A549 (cell line): ENCODE measurements at regions not wholly inside any gene's neighbourhood (a gene's known extent, or its start where the extent isn't known, plus 50 kb on each side); places are given as distances from the start of the nearest gene placed in this dataset.

Source experiments
- JUNB ChIP-seq: fragments of >200 bp; sonication (Bioruptor Twin); formaldehyde crosslinking; IDR thresholded peaks from 2 replicates; pipeline ENCODE4 v1.6.1; 2016
- NR3C1 ChIP-seq: fragments of >200 bp; sonication (Bioruptor Twin); formaldehyde crosslinking; IDR thresholded peaks from 3 replicates; pipeline ENCODE4 v1.6.1; 2017
- POLR2A ChIP-seq: IDR thresholded peaks from 2 replicates; pipeline ENCODE4 v1.6.1; 2012; ENCODE audit warnings: mild to moderate bottlenecking, low read length
- RAD21 ChIP-seq, 2 experiments: fragments of >200 bp in 1 of 2; sonication (Bioruptor Twin) in 1 of 2; formaldehyde crosslinking in 1 of 2; IDR thresholded peaks in 1 of 2; conservative IDR thresholded peaks in 1 of 2; 2 replicates in 1 of 2; 3 replicates in 1 of 2; pipeline ENCODE4 v1.6.1; 2012 to 2018; ENCODE audit warnings: inconsistent platforms in 1 of 2
- RARB ChIP-seq: fragments of 250-450 bp; sonication (Bioruptor Pico); IDR thresholded peaks from 2 replicates; pipeline ENCODE4 v1.8.0; 2021; ENCODE audit warnings: mild to moderate bottlenecking, moderate library complexity
- RCOR1 ChIP-seq: fragments of 150-350 bp; IDR thresholded peaks from 2 replicates; pipeline ENCODE4 v1.6.1; 2014; ENCODE audit warnings: antibody characterized with exemption, low read length, low read depth
- TF ChIP-seq, protein P1 (sequence below): fragments of 200-600 bp; sonication (generic); IDR thresholded peaks from 2 replicates; pipeline ENCODE4 v1.6.1; 2016; ENCODE audit warnings: antibody characterized with exemption, mild to moderate bottlenecking, moderate library complexity
- TF ChIP-seq, protein P2 (sequence below): fragments of >200 bp; sonication (Bioruptor Twin); formaldehyde crosslinking; IDR thresholded peaks from 3 replicates; pipeline ENCODE4 v1.5.1; 2016
- TF ChIP-seq, protein P3 (sequence below): fragments of 450-650 bp; IDR thresholded peaks from 2 replicates; pipeline ENCODE4 v1.6.1; 2014; ENCODE audit warnings: antibody characterized with exemption

DNA sequence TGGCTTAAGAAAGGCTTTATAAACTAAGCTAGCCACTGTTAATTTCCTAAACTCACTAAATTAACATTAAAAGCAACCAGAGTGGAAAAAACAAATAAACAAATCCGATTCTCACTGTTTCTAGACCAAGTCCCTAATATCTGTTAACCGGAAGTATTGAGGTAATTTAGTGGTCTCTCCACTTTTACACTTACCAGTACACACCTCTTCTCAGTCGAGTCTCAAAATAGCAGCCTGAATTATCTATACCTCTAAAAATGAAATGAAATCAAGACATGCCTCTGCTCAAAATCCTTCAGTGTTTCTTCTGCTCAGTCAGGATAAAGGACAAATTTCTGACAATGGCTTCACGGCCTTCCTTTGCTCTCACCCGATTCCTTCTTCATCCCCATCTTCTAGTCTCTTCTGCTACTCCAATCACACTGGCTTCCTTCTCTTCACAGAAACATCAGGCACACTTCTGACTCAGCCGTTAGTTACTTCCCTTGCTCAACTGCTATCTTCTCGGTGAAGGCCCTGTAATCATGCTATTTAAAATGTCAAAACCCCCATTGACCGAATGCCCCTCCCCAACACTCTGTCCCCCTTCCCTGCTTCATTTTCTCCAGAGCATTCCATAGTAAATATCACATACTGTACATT, 161.3 kb downstream of the KITLG start:
- TF ChIP-seq, protein P1, sequence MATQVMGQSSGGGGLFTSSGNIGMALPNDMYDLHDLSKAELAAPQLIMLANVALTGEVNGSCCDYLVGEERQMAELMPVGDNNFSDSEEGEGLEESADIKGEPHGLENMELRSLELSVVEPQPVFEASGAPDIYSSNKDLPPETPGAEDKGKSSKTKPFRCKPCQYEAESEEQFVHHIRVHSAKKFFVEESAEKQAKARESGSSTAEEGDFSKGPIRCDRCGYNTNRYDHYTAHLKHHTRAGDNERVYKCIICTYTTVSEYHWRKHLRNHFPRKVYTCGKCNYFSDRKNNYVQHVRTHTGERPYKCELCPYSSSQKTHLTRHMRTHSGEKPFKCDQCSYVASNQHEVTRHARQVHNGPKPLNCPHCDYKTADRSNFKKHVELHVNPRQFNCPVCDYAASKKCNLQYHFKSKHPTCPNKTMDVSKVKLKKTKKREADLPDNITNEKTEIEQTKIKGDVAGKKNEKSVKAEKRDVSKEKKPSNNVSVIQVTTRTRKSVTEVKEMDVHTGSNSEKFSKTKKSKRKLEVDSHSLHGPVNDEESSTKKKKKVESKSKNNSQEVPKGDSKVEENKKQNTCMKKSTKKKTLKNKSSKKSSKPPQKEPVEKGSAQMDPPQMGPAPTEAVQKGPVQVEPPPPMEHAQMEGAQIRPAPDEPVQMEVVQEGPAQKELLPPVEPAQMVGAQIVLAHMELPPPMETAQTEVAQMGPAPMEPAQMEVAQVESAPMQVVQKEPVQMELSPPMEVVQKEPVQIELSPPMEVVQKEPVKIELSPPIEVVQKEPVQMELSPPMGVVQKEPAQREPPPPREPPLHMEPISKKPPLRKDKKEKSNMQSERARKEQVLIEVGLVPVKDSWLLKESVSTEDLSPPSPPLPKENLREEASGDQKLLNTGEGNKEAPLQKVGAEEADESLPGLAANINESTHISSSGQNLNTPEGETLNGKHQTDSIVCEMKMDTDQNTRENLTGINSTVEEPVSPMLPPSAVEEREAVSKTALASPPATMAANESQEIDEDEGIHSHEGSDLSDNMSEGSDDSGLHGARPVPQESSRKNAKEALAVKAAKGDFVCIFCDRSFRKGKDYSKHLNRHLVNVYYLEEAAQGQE = no peak
- TF ChIP-seq POLR2A (no peak), RARB (CRISPR knock-in tag) (no peak), JUNB (no peak), RCOR1 (no peak), RAD21 (conservative IDR thresholded peaks at IDR 0.05 in 1 of 2, IDR thresholded peaks at IDR 0.05 in 1 of 2) (no peak), NR3C1 (no peak)
- TF ChIP-seq, protein P2, sequence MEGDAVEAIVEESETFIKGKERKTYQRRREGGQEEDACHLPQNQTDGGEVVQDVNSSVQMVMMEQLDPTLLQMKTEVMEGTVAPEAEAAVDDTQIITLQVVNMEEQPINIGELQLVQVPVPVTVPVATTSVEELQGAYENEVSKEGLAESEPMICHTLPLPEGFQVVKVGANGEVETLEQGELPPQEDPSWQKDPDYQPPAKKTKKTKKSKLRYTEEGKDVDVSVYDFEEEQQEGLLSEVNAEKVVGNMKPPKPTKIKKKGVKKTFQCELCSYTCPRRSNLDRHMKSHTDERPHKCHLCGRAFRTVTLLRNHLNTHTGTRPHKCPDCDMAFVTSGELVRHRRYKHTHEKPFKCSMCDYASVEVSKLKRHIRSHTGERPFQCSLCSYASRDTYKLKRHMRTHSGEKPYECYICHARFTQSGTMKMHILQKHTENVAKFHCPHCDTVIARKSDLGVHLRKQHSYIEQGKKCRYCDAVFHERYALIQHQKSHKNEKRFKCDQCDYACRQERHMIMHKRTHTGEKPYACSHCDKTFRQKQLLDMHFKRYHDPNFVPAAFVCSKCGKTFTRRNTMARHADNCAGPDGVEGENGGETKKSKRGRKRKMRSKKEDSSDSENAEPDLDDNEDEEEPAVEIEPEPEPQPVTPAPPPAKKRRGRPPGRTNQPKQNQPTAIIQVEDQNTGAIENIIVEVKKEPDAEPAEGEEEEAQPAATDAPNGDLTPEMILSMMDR = no peak
- TF ChIP-seq, protein P3, sequence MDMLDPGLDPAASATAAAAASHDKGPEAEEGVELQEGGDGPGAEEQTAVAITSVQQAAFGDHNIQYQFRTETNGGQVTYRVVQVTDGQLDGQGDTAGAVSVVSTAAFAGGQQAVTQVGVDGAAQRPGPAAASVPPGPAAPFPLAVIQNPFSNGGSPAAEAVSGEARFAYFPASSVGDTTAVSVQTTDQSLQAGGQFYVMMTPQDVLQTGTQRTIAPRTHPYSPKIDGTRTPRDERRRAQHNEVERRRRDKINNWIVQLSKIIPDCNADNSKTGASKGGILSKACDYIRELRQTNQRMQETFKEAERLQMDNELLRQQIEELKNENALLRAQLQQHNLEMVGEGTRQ = no peak
